GM19438 (cell line): ENCODE measurements at regions not wholly inside any gene's neighbourhood (a gene's known extent, or its start where the extent isn't known, plus 50 kb on each side); places are given as distances from the start of the nearest gene placed in this dataset.

ENCODE experiments used
- ATAC-seq: cut with Tn5 transposase; IDR thresholded peaks from one replicate; pipeline ENCODE4 v1.9.1; 2021; ENCODE audit warnings: low read depth; ENCODE audit not compliant: unreplicated experiment

DNA sequence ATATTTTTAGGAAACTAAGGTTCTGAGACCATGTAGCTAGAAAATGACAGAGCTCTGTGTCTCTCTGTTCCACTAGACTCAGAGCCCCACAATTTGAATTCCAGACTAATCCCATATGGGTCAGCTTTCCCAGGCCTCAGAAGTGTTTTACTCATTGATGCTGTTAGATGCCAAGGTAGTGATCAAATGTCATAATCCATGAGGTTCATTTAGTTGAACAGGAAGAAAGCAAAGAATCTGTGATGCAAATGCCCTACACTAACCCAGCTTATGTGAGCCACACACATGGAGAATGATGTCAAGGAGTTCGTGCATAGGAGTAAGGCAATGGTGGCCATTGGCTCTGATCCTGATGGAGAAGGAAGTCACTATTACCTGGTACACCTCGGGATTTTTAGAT is 363.4 kb upstream of the RARB start:
- no peak for ATAC-seq

DNA sequence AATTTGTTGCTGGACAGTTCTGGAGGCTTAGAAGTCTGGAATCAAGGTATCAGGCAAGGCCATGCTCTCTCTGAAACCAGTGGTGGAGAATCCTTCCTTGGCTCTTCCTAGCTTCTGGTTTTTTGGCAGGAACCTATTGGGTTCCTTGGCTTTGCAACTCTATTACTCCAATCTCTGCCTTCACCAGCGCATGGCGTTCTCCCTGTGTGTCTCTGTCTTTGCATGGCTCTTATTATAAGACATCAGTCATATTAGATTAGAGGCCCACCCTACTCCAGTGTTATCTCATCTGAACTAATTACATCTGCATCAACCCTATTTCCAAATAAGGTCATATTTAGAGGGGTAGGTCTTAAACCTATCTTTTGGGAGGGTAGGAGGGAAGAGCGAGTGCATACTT is 358.1 kb upstream of the RARB start:
- ATAC-seq: no peak

DNA sequence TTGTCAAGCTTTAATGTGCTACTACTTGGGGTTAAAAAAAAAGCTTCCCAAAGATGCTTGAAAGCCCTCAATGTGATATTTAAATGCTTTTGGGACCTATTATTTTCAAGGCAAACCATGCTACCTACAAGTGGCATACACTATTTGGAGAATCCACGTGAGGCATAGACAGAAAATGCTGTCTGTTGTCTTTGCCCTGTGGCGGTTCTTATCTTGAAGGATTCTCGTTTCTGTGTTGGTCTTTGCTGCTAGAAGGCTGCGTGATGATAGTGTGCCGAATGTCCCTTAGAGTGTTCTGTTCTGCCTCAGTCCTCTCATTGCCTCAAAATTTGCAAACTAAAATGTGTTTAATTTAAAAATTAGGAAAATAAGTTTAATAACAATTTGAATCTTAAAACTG is 356.2 kb upstream of the RARB start:
- ATAC-seq: no peak

DNA sequence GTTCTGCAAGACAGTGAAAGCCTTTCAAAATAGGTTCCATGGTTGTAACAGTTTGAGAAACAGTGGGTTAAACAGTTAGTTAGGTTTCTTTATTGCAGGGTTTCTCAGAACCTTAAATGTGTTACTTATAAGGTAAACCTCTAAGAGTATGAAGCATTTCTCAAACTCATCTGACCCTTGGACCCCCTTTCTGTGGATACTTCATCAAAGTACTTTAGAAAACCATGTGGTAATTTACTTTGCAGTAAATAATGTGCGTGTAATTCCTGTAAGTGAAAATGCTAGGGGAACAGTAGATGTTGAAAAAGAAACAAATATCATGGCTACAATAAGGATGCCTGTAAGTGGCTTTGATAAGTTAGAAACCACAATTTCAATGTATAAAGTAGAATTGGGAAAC is 354.6 kb upstream of the RARB start:
- no peak for ATAC-seq

DNA sequence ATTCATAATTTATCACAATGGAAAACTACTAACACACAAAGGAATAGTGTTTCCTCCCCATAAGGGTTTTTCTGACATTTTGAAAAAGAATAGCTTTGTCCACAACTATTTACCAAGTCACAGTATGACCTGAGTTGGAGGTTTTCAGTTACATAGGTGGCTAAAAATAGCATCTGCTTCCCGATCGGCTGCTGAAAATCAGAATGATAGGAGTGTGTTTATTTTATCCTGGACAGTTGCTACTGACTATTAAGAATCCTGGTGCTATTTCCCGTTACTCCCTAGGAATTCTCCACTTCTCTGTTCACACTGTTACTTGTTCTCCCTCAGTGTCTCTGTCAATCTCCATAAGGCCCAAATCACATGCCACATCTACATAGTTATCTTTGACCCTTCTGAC is 353.9 kb upstream of the RARB start:
- no peak for ATAC-seq

DNA sequence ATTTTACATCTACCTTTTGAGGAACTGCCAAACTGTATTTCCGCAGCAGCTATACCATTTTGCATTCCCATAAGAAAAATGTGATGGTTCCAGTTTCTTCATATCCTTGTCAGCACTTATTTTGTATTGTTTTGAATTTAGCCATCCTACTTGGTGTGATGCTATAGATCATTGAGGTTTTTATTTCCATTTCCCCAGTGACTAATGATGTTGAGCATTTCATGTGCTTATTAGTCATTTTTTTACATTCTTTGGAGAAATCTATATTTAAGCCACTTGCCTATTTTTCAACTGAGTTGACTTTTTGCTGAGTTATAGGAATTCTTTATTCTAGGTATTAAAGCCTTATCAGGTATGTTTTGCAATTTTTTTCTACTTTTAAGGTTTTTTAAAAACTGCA is 347.6 kb upstream of the RARB start:
- no peak for ATAC-seq

DNA sequence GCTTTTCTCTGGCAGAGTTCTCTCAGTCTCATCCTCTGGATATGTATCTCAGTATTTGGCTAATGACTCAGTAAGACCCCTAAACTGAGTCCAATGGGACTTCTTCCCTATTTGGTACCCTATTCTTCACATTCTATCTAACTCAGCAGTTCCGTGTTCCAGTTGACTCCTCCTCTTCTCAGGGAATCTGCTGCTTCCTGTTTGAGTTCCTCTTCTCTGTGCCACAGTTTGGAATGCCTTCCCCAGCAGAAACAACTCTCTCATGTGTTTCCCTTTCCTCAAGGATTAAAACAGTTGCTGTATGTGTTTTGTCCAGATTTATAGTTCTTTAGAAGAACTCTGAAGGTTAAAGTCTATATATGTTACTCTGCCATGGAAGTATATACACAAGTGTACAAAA is 344.0 kb upstream of the RARB start:
- no peak for ATAC-seq

DNA sequence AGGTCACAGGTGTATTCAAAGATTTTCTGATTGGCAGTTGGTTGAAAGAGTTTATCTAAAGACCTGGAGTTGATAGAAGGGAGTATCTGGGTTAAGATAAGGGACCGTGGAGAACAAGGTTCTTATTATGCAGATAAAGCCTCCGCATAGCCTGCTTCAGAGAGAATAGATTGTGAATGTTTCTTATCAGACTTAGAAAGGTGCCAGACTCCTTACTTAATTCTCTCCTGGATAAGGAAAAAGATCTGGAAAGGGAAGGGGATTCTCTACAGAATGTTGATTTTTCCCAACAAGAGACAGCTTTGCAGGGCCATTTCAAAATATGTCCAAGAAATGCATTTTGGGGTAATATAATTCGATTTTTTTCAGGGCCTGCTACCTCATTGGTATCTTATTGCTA is 341.3 kb upstream of the RARB start:
- ATAC-seq: no peak

DNA sequence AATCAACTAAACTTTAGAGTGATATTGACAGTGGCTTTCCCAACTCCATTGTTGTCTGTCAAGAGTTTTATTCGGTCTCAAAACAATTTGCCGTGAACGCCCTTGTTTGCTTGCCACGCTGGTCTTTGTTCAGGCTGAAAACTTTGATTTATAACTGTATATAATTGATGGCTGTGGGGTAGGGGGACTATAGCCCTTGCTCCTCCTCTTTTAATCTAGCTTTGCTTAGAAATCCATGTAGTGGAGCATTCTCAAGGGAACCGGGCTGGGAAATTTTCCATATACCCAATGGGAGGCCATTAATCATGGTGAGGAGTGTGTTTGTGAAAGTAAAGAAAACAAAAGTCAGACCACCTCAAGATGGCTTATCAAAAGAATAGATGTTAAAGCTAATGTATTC is 339.8 kb upstream of the RARB start:
- ATAC-seq: no peak

DNA sequence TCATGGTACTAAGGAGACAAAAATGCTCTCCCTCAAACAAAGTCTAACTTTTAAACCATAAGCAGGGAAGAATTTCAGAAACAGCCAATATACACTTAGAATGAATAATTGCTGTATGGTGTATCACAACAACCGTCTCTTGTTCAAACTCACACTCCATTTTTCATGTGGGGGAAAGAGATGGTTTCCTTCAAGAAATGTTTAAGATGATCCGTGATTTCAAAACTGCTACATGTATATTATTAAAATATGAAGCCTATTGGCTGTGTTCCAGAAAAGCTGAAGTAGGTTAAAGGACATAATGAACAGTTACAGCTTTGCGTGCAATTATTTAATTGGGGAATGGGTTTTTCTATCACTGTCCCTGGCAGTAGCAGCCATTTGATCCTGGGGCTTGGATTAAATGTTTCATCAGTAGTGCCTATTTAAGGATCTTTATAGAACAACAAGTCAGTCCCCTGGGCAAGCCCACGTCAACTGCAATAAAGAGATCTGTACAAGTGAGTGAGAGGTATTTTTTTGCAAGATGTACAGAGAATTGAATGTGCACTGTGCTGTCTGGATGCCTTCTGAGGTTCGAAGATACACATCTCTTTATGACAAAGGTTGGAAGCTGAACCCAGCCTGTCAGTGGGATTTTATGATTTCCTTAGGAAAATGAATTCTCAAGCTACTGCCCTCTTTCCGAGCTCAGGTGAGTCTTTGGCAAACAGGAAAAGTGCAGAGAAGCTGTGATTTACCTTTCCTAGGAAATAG is 337.2 kb upstream of the RARB start:
- ATAC-seq: no peak

DNA sequence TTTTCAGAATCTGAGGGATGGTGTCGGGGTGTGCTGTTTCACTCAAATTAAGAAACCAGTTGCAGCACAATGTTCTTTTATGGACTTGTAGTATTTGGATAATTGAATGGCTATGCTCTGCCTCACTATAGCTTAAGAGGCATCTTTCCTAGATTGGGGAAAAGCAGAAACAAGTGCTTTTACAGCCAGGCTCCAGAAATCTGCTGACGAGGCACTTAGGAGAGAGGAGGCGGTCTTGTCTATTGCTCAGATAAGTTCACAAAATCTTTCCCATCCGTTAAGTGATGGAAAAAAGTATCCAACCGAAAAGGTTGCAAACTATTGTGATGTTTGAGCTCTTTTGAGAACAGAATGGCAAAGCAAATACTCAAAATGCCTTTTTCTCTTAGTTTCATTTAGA is 336.1 kb upstream of the RARB start:
- ATAC-seq: no peak

DNA sequence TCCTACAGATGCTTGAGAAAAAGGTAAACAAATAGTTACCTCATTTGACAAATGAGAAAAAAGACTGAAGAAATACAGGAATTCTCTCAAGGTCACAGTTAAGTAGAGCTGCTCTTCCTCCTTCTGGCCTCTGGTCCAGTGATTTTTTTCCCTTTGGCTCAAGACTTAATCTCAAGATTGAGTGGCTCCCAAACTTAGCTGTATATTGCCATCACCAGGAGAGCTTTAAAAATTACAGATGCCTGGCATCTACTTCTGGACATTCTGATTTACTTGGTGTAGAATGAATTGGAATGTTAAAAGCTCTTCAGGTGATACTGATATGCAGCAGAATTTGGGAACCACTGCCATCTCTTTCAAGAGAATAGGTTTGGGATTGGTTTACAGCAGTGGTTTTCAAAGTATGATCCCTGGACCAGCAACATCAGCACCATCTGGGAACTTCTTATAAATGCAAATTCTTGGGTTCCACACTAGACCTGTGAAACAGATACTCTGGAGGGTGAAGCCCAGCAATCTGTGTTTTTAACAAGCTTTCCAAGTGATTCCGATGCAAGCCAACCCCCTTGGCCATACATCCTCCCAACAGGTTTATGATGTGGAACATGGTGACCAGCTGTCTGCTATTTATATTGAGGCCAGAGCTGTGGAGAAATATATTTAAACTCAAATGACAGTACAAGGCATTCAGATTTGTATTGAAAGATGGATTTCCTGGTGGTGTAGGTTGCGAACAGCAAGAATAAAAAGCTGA is 333.0 kb upstream of the RARB start:
- no peak for ATAC-seq

DNA sequence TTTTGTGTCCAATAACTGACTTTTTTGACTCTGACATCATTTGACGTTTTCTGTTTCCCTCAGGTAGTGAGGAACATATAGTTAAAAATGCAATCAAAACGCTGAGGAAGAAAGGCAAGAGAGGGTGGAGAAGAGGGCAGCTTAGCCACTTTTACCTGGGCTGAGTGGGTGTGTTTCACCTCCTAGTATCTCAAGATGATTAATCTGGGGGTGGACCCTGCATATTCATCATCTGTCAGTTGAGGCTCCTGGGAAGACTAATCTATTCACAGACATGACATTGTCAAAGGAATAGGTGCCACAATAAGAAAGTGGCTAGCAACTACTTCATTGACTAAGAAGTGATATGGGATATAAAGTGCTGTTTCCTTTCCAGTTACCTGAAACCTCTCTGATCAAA is 331.5 kb upstream of the RARB start:
- ATAC-seq: no peak

DNA sequence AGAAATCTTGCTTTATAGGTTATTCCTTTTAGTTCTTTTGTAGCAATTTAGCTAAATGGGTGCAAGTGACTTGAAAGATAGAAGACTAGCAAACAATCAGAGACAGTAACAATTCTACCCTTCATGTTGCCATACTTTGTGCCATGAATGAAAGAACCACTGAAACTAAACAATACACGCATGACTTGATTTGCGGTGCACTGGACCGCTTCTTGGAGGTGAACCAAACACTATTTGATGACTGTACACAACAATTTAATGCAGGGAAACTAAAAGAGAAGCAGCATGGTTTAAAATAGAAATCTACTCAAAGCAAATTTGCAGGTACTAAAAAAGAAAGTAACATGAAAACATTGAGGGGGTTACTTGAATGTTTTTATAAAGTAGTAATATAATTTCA is 331.0 kb upstream of the RARB start:
- ATAC-seq: no peak

DNA sequence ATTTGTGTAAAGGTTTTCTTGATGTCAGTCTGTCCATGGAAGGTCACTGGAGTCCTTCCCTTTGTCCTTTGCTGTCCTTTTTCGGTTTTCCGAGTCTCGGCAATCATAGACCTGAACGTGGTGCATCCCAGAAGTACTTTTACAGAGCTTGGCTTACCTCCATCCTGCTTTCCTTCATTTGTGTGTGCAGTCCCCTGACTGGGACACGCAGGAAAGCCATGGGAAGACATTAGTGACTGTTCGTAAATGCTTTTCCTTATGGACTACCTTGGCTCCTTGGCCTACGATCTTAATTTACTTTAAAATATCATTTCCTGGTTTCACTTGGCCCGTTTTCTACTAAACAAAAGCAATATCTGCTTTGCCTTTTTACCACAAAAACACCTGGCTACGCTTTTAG is 328.4 kb upstream of the RARB start:
- no peak for ATAC-seq

DNA sequence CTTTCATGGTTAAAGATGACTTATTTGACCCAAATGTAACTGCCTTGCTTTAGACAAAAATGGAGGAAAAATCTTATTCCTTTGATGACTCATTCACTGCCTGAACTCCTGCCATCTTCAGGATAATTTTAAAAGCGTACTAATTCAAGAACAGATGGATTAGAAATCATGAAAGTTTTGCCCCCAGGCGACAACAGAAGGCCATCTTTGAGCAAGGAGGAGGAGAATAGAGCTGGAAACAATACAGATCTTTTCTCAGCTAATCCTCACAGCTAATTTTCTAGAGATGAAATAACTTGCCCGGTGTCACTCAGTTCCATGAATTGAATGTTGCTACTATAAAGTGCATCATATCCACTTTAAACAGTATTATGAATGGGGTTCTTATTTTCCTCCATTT is 324.7 kb upstream of the RARB start:
- ATAC-seq: no peak

DNA sequence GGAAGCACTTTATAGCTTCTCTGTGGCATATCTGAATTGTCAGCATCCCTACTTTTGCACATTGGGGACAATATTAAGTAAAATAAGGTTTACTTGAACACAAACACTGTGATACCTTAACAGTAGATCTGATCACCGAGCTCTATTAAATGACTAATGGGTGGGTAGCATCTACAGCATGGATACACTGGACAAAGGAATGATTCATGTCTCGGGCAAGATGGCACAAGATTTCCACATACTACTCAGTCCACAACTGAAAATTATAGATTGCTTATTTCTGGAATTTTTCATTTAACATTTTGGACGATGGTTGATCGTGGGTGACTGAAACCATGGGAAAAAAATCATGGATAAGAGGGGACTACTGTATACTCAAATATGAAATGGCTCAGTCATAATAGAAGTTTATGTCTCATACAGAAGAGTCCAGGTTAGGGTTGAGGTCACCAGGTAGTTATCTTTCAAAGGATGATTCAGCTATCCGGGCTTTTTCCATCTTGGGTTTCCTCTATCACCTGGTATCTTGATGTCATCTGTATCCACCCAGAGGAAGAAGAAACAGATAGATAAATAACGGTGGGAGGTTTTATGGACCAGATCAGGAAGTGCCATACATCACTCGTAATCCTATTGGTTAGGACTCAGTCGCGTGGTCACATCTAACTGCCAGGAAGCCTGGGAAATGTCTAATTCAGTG is 320.0 kb upstream of the RARB start:
- no peak for ATAC-seq

DNA sequence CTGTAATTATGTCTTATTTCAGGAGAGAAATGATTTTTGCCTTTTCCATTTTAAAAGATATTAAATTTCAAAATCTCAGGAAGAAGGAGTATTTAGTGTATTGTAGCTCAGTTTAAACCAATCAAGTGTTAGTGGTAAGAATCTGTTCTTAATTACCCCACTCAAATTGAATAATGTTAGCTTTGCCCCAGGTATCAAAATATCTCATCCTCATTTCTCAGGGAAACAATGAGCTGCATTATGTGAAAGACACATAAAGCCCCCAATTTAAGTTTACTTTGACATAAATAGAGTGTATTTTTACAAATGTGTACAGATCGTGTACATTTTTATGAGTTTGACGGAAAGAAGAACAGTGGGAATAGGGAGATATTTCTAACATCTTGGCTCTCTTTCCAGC is 317.4 kb upstream of the RARB start:
- no peak for ATAC-seq

DNA sequence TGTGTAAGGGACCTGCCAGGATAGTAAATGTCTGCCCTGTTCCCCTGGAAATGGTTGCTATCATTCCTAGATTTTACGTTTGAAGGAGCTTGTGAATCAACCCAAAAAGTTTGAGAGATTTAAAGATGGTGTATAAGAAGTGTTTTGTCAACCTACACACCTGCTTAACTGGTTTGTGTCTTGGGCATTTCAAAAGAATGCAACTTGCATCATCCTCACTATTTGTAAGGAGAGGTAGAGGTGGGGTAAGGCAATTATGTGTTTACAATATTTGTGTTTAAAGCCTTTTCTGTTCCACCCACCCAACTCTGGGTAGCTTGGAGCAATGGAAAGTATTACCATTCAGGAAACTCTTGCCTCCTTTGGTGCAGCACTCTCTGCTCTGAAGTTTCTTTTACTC is 314.2 kb upstream of the RARB start:
- ATAC-seq: no peak

DNA sequence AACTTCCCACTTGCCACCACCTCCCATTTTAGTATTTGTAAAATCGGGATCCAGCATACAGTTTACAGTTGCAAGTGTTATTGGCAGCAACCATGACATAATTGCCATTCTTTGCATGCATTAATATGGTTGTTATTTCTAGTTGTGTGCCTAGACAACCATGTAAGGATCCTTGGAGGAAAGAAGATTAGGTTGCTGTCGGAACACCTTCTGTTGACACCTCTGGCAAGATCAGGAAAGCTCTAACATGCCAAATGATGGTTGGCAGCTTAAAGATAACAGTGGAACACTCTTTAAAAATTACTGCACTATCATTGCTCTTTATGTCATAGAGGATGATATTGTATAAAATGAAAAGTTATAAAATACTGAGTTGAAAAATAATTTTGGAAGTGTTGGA is 313.5 kb upstream of the RARB start:
- ATAC-seq: no peak

DNA sequence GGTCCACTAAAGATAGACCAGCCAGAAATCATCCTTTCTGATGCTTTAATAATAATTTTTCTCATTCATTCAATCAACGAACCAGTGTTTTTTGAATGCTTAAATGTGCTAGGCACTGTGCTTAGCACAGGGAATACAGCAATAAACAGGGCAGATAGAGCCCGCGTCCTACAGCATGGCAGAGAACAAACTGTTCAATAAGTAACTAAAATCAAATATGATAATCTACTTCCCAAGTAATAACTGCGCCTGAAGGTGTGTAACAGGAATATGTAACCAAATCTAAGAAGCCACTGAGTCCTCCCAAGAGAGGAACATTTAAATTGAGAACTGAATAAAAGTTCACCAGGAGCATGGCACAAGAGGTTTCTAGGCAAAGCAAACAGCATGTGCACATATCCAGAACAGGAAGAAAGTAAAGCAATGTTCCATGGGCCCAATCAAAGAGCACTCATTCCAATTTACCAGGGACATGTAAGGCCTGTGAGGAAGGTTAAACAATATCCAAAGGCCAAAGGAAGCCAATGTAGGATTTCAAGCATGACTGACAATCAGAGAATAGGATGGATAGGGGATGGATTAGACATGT is 311.0 kb upstream of the RARB start:
- no peak for ATAC-seq
